GM12878 (cell line): ENCODE measurements at regions not wholly inside any gene's neighbourhood (a gene's known extent, or its start where the extent isn't known, plus 50 kb on each side); places are given as distances from the start of the nearest gene placed in this dataset.

Experiments used
- ATAC-seq: fragments of 200-7000 bp; cut with Tn5 transposase; 3 replicates; pipeline ENCODE4 v1.9.1; 2020; ENCODE audit warnings: mild to moderate bottlenecking, moderate library complexity
- BruUV-seq: library from RNA; stranded (reverse); fragments of 400-500 nt; replicated peaks from 2 replicates; lab custom pipeline; 2021; lab: Mats Ljungman, UMichigan
- CTCF ChIA-PET: fragments of 300-600 bp; sonication (Branson Sonifier 250); formaldehyde crosslinking; extraction: SDS; loops from one replicate; lab custom pipeline; 2021; ENCODE audit warnings: inconsistent platforms; lab: Yijun Ruan, JAX
- POLR2A ChIA-PET: fragments of 350-600 bp; formaldehyde crosslinking; extraction: SDS; loops from one replicate; lab custom pipeline; 2021; ENCODE audit warnings: inconsistent platforms; lab: Charles Lee
- RAD21 ChIA-PET: fragments of 300-600 bp; sonication (Branson Sonifier 250); formaldehyde crosslinking; loops from one replicate; lab custom pipeline; 2023; ENCODE audit warnings: antibody characterized with exemption; ENCODE audit not compliant: unreplicated experiment; lab: Charles Lee
- SMC1A ChIA-PET: fragments of 300-600 bp; sonication (Branson Sonifier 250); formaldehyde crosslinking; loops from one replicate; lab custom pipeline; 2023; ENCODE audit not compliant: unreplicated experiment, uncharacterized antibody; lab: Charles Lee
- DNase-seq: peaks from one replicate; pipeline ENCODE4 v3.0.0-alpha.2; 2011; ENCODE audit warnings: low read depth, low spot score
- FAIRE-seq: peaks from 3 replicates; lab custom pipeline; 2011; peaks lifted over from hg19 to GRCh38; lab: Jason Lieb, UNC
- H2AFZ ChIP-seq: 2 replicates; pipeline ENCODE4 v1.6.0; 2011; ENCODE audit warnings: low read depth, low read length, control low read depth; ENCODE audit not compliant: control insufficient read depth
- H3K27ac ChIP-seq: 2 replicates; pipeline ENCODE4 v1.5.1; 2011; ENCODE audit warnings: control low read depth; ENCODE audit not compliant: control insufficient read depth, insufficient read depth
- H3K27me3 ChIP-seq, 2 experiments: replicated peaks in 1 of 2; 2 replicates each; pipeline versions ENCODE4 v1.6.0 to v1.6.1; 2011; ENCODE audit warnings: low read length in 1 of 2; ENCODE audit not compliant: control insufficient read depth in 2 of 2, insufficient read depth in 2 of 2
- H3K36me3 ChIP-seq, 2 experiments: 2 replicates each; pipeline ENCODE4 v1.5.1; 2011; ENCODE audit warnings: low read length in 1 of 2; ENCODE audit not compliant: control insufficient read depth in 2 of 2, insufficient read depth in 2 of 2
- H3K4me1 ChIP-seq: 2 replicates; pipeline ENCODE4 v1.6.1; 2011; ENCODE audit warnings: mild to moderate bottlenecking, low read length, moderate library complexity, mixed read lengths; ENCODE audit not compliant: control insufficient read depth, insufficient read depth
- H3K4me2 ChIP-seq: 2 replicates; pipeline ENCODE4 v1.6.0; 2011; ENCODE audit warnings: control low read depth; ENCODE audit not compliant: control insufficient read depth, insufficient read depth
- H3K4me3 ChIP-seq: fragments of 200-600 bp; sonication (generic); 2 replicates; pipeline ENCODE4 v1.5.1; 2016
- H3K79me2 ChIP-seq: 2 replicates; pipeline ENCODE4 v1.6.0; 2011; ENCODE audit warnings: low read length; ENCODE audit not compliant: control insufficient read depth, insufficient read depth
- H3K9ac ChIP-seq: 2 replicates; pipeline ENCODE4 v1.8.0; 2011; ENCODE audit warnings: low read length, control low read depth, mixed read lengths; ENCODE audit not compliant: control insufficient read depth, insufficient read depth
- H3K9me3 ChIP-seq: replicated peaks from 3 replicates; pipeline ENCODE4 v1.5.1; 2011; ENCODE audit warnings: mild to moderate bottlenecking, low read length; ENCODE audit not compliant: control insufficient read depth, insufficient read depth
- H4K20me1 ChIP-seq: 2 replicates; pipeline ENCODE4 v1.6.0; 2011; ENCODE audit not compliant: control insufficient read depth, insufficient read depth
- BMI1 ChIP-seq: fragments of 450-650 bp; IDR thresholded peaks from 2 replicates; pipeline ENCODE4 v1.6.1; 2016; ENCODE audit warnings: mild to moderate bottlenecking, moderate library complexity, borderline replicate concordance
- JUNB ChIP-seq: IDR thresholded peaks from 2 replicates; pipeline ENCODE4 v1.6.1; 2016; ENCODE audit warnings: antibody characterized with exemption, mild to moderate bottlenecking
- MYC ChIP-seq: IDR thresholded peaks from 2 replicates; pipeline ENCODE4 v1.6.1; 2011; ENCODE audit warnings: mild to moderate bottlenecking, low read length, moderate library complexity, inconsistent platforms; ENCODE audit not compliant: insufficient read depth, insufficient replicate concordance, insufficient read length, severe bottlenecking
- TCF3 ChIP-seq: IDR thresholded peaks from 2 replicates; pipeline ENCODE4 v1.6.1; 2012; ENCODE audit warnings: low read depth, mild to moderate bottlenecking, low read length, borderline replicate concordance; ENCODE audit not compliant: insufficient read depth
- WGBS: methylation state at CpG from one replicate; pipeline ENCODE4 v1.1.6; 2016; ENCODE audit warnings: low lambda C conversion rate; ENCODE audit not compliant: insufficient replicate concordance, insufficient coverage; ENCODE audit errors: missing lambda C conversion rate; 5-methylcytosine and 5-hydroxymethylcytosine counted together
- in situ Hi-C: fragments of 300-500 bp; cut with MboI; formaldehyde crosslinking; loops from 9 replicates; pipeline ENCODE4 v1.14.3; 2018; ENCODE audit warnings: mixed read lengths
- intact Hi-C: fragments of 100-400 bp; cut with micrococcal nuclease; formaldehyde crosslinking; loops from one replicate; pipeline ENCODE4 v1.14.2; 2022; ENCODE audit not compliant: unreplicated experiment
- TF ChIP-seq, protein P1 (sequence below): IDR thresholded peaks from 2 replicates; pipeline ENCODE4 v1.6.1; 2012; ENCODE audit warnings: low read depth, low read length, improper control_type of control experiment

DNA sequence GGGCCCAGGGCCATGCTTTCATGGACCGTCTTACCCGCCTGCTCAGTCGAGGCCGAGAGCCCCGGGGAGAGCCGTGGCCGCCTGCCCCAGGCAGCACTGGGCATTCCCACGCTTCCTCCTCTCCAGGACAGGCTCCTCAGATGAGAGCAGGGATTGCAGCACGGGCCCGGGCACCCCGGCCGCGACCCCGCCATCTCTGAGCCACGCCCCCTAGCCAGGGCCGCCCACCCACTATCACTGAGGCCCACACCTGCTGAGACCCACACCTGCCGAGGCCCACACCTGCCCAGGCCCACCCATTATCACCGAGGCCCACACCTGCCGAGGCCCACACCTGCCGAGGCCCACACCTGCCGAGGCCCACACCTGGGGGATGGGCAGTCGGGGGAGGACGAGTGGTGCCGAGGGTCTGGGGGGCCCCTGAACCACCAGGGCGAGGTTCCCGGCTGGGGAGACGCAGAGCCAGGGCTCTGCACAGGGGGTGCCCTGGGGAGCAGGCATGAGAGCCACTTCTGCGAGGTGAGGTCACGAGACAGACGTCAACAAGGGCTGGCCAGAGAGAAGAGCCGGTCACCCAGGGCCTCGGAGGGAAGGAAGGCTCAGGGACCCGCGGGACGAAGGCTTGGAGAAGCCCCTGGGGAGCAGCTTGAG is 235.6 kb downstream of the ERMARD start:
- H3K27me3 ChIP-seq, result no peaks in the 10 kb centered on the region
- BruUV-seq, result no TSS peak
- no peaks in the 10 kb centered on the region; the same call in 2 of the 3 replicates for H3K9me3 ChIP-seq
- H3K9ac ChIP-seq, result no peak overlapping the region
- H3K4me3 ChIP-seq, result no peak overlapping the region
- ChIA-PET SMC1A (no interaction called here), POLR2A (no interaction called here), RAD21 (no interaction called here), CTCF (no interaction called here)
- H3K27ac ChIP-seq, result no peak overlapping the region
- no peak for ATAC-seq
- TF ChIP-seq MYC (no peak), JUNB (no peak), TCF3 (no peak), BMI1 (no peak)
- TF ChIP-seq, protein P1, sequence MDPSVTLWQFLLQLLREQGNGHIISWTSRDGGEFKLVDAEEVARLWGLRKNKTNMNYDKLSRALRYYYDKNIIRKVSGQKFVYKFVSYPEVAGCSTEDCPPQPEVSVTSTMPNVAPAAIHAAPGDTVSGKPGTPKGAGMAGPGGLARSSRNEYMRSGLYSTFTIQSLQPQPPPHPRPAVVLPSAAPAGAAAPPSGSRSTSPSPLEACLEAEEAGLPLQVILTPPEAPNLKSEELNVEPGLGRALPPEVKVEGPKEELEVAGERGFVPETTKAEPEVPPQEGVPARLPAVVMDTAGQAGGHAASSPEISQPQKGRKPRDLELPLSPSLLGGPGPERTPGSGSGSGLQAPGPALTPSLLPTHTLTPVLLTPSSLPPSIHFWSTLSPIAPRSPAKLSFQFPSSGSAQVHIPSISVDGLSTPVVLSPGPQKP, result no peak
- H4K20me1 ChIP-seq, result no peaks in the 10 kb centered on the region
- no peak for FAIRE-seq
- no peak overlapping the region for H2AFZ ChIP-seq
- no peak for DNase-seq
- 54% methylated on average over 35 of the region's 35 CpGs for WGBS
- in situ Hi-C loops, result no loop called here
- H3K4me2 ChIP-seq, result no peak overlapping the region
- no peaks in the 10 kb centered on the region for H3K36me3 ChIP-seq
- H3K4me1 ChIP-seq, result peaks cover 4% of the 10 kb centered on the region
- no peaks in the 10 kb centered on the region for H3K79me2 ChIP-seq
- intact Hi-C loops, result no loop called here
